Esophagus muscularis mucosa (tissue), 4 donors: ENCODE measurements at regions not wholly inside any gene's neighbourhood (a gene's known extent, or its start where the extent isn't known, plus 50 kb on each side); places are given as distances from the start of the nearest gene placed in this dataset.
"Not testable (repeated sequence)": the region's sequence is repeated elsewhere in the genome, so short reads cannot be mapped to it uniquely, and the experiment has no call there.

Source experiments
- DNase-seq: peaks from one replicate; pipeline ENCODE4 v3.0.0-alpha.2; 2017; ENCODE audit errors: extremely low spot score
- H3K27ac ChIP-seq, 4 donors: fragments of 200-600 bp; sonication (generic); replicated peaks in 1 of 4; 1 replicate in 3 of 4; 2 replicates in 1 of 4; pipeline ENCODE4 v1.5.1; 2016 to 2019; ENCODE audit warnings: mild to moderate bottlenecking in 1 of 4
- H3K27me3 ChIP-seq, 4 donors: fragments of 200-600 bp; sonication (generic); one replicate each; pipeline versions ENCODE4 v1.5.1 to v1.6.0; 2016 to 2019
- H3K36me3 ChIP-seq, 4 donors: fragments of 200-600 bp; sonication (generic); one replicate each; pipeline ENCODE4 v1.5.1; 2016 to 2019
- H3K4me1 ChIP-seq, 4 donors: fragments of 200-600 bp; sonication (generic); one replicate each; pipeline ENCODE4 v1.5.1; 2016 to 2019
- H3K4me3 ChIP-seq, 4 donors: fragments of 200-600 bp; sonication (generic); 1 replicate in 2 of 4; 2 replicates in 2 of 4; pipeline ENCODE4 v1.5.1; 2016 to 2019; ENCODE audit warnings: mild to moderate bottlenecking in 4 of 4, moderate library complexity in 1 of 4
- H3K9me3 ChIP-seq, 4 donors: fragments of 200-600 bp; sonication (generic); 1 replicate in 3 of 4; 2 replicates in 1 of 4; pipeline ENCODE4 v1.5.1; 2016 to 2019
- CTCF ChIP-seq, 3 experiments: fragments of 200-600 bp in 2 of 3; fragments of 450-650 bp in 1 of 3; sonication (generic) in 2 of 3; IDR thresholded peaks; one replicate each; pipeline ENCODE4 v1.5.1; 2017 to 2019; ENCODE audit warnings: antibody characterized with exemption in 3 of 3, mild to moderate bottlenecking in 2 of 3, moderate library complexity in 1 of 3
- EP300 ChIP-seq: sonication (generic); formaldehyde crosslinking; IDR thresholded peaks from one replicate; pipeline ENCODE4 v1.6.1; 2017; ENCODE audit warnings: antibody characterized with exemption
- POLR2A ChIP-seq: fragments of 450-650 bp; IDR thresholded peaks from one replicate; pipeline ENCODE4 v1.6.1; 2017; ENCODE audit warnings: antibody characterized with exemption, moderate library complexity, mild to moderate bottlenecking, low read depth
- POLR2AphosphoS5 ChIP-seq, 2 donors: sonication (generic); formaldehyde crosslinking; IDR thresholded peaks; one replicate each; pipeline ENCODE4 v1.6.1; 2017; ENCODE audit warnings: antibody characterized with exemption in 2 of 2
- WGBS: methylation state at CpG from one replicate; pipeline ENCODE4 v1.1.5; 2018; 5-methylcytosine and 5-hydroxymethylcytosine counted together
- intact Hi-C: fragments of 100-400 bp; cut with DNase I; formaldehyde crosslinking; loops from one replicate; pipeline ENCODE4 v1.15.1; 2023

GRCh38 chr11:7186676-7187075 is 65.0 kb upstream of the SYT9 start:
- H3K27me3 ChIP-seq, result no peaks in the 10 kb centered on the region
- peaks cover 0 to 10% (median 2%) of the 10 kb centered on the region in 4 donors for H3K9me3 ChIP-seq
- intact Hi-C loops, result no loop called here
- H3K4me1 ChIP-seq, result no peaks in the 10 kb centered on the region
- 85% methylated on average over 1 of the region's 1 CpG for WGBS
- no peak for DNase-seq
- TF ChIP-seq EP300 (no peak), CTCF (IDR thresholded peaks at IDR 0.05) (no peak), POLR2AphosphoS5 (IDR thresholded peaks at IDR 0.05) (no peak), POLR2A (no peak)
- H3K36me3 ChIP-seq, result no peaks in the 10 kb centered on the region
- no peak overlapping the region for H3K27ac ChIP-seq
- H3K4me3 ChIP-seq, result no peak overlapping the region

GRCh38 chr11:7192785-7193184 is 58.9 kb upstream of the SYT9 start:
- H3K4me3 ChIP-seq, H3K4me1 ChIP-seq, DNase-seq, H3K27me3 ChIP-seq, intact Hi-C loops, H3K9me3 ChIP-seq, H3K36me3 ChIP-seq, H3K27ac ChIP-seq: not testable (repeated sequence)
- 88% methylated on average over 4 of the region's 4 CpGs for WGBS

DNA sequence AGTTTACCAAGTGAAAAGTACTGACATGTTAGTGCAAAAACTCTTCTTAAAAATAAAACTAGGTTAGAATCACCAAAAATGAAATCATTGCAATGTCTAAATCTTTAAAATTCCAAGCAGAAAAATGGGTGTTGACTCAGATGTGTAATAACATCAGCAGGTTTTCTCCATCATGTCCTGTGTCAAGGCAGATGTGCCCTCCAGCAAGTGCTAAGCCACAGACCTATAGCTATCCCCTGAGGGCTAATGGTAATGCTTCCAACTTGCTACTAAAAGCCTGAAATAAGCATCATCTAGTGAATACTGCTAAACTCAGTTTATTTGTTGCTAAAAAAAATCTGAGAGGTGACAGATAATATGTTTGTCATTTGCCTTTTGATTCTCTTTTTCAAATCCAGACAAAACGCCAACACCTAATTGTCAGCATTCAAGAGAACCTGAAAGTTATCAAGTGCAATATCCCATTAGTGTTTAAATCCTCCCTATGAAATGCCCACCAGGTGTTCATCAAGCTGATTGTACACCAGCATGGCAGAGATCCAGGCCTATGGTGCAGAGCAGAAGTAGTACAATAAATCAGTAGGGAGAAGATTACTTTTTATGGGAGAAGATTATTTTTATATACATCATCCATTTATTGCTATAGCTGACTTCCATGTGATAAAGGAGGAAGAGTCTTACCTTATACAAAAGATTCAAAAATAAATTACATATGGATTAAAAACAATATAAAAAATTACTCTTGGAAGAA is 55.1 kb upstream of the SYT9 start:
- Histone ChIP-seq H3K27me3 (no peaks in the 10 kb centered on the region), H3K4me1 (no peaks in the 10 kb centered on the region), H3K27ac (no peak overlapping the region), H3K36me3 (no peaks in the 10 kb centered on the region), H3K9me3 (no peaks in the 10 kb centered on the region), H3K4me3 (no peak overlapping the region)
- WGBS, result 86% methylated on average over 1 of the region's 1 CpG
- intact Hi-C loops, result no loop called here
- DNase-seq, result no peak
- TF ChIP-seq POLR2AphosphoS5 (IDR thresholded peaks at IDR 0.05) (no peak), POLR2A (no peak), EP300 (no peak), CTCF (IDR thresholded peaks at IDR 0.05) (no peak)

DNA sequence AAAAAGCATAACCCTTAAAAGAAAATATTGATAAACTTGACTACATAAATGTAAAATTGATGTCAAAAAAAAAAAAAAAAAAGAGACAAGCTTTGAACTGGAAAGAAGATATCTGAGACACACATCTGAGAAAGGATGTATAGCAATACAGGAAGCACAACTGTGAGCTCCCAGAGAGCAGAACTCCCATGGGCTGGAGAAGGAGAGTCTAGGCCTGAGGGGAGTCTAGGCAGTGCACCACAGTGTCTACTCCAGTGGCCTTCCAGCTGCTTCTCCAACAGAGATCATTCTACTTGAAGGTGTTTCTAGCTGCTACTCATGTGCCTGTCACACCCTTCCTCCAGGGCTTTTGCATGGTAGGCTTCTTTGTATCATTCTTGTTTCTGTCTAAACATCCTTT is 54.2 kb upstream of the SYT9 start:
- H3K36me3 ChIP-seq, result no peaks in the 10 kb centered on the region
- no peaks in the 10 kb centered on the region for H3K9me3 ChIP-seq
- H3K4me3 ChIP-seq, result no peak overlapping the region
- H3K27ac ChIP-seq, result no peak overlapping the region
- TF ChIP-seq EP300 (no peak), POLR2A (no peak), POLR2AphosphoS5 (IDR thresholded peaks at IDR 0.05) (no peak), CTCF (IDR thresholded peaks at IDR 0.05) (no peak)
- intact Hi-C loops, result no loop called here
- DNase-seq, result no peak
- H3K4me1 ChIP-seq, result no peaks in the 10 kb centered on the region
- H3K27me3 ChIP-seq, result no peaks in the 10 kb centered on the region
